Middle frontal gyrus (tissue), 1 donor: ENCODE measurements at regions not wholly inside any gene's neighbourhood (a gene's known extent, or its start where the extent isn't known, plus 50 kb on each side); places are given as distances from the start of the nearest gene placed in this dataset.
"Not testable (repeated sequence)": the region's sequence is repeated elsewhere in the genome, so short reads cannot be mapped to it uniquely, and the experiment has no call there.

Experiments
- DNase-seq: peaks from one replicate; pipeline ENCODE4 v3.0.0-alpha.2; 2015; ENCODE audit warnings: low spot score; ENCODE audit errors: extremely low spot score

DNA sequence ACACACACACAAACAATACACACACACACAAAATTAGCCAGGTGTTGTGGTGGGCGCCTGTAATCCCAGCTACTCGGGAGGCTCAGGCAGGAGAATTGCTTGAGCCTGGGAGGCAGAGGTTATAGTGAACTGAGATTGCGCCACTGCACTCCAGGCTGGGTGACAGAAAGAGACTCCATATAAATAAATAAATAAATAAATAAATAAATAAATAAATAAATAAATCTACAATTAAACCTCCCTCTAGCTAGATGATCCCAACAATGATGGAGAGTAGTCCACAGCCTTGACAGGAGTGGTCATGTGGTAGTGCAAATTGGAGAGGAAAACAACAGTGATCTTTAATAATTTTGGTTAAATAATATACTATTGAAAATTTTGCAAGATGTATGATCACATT, 1739.0 kb upstream of the C9orf72 start:
- DNase-seq = no peak

DNA sequence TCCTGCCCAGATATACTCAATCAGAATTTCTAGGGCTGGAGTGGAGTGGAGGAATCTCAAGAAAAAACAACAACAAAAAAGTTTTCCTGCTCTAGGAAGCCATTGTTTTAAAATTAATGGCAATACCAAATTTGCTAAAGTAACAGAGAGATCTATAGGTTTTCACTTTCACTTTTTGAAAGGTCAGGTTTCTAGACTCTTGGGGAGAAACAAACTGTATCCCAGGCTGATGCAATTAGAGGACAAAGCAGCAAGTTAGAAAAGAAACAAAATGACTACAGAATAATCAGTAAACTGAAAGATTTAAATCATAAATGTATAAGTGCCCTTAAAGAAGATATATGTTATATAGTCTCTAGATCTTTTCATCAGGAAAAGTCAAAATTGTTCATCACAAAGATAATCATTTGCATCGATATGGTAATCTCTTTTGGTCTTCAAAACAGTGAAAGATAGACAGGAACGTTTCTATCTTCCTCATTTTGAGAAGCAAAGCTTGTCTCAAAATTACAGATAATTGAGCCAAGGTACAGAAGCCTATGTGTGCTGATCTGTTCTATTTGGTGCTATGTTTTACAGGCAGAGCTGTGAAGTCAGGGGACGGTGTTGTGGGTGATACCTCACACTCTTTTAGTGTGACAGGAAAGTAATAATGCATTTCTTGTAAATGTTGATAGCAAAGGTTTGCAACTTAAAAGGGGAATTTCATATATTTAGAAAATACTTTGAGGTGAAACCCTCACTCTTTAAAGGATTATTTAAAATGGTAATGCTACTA, 1746.6 kb upstream of the C9orf72 start:
- DNase-seq = no peak

DNA sequence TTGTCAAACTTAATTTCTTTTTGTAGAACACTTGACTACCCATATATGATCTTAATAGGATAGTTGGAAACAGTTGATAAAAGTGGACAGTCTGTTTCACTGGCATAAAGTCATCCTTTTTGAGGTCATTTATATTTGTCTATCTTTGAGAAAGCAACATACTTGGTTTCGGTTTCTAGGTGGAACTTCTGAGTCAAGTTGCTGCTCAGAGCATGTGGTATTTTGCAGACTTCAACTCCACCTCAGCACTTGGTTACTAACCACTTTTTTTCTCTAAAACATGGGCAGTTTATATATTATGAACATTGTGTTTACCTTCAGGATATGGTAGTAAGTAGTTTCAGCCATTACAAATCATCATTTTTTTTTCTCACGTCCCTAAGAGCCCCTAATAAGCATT, 1749.0 kb upstream of the C9orf72 start:
- DNase-seq = no peak

DNA sequence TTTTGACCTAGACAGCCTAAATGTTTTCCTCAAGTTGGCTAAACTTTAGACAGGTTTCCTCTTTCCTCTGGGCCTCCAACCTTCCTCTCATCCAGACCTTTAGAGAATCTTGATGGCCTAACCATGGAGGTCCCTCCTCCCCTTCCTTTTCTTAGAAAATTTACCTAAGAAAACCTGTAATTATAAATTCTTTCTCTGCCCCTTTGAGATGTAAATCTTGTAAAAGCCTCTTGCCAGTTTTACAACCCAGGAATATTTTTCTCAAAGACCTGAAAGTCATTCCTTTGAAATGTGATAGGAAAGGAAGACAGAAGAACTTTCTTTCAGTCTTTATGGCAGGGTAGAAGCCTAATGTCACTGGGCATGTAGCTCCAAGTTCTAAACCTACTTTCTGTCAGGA, 1752.6 kb upstream of the C9orf72 start:
- DNase-seq = no peak

DNA sequence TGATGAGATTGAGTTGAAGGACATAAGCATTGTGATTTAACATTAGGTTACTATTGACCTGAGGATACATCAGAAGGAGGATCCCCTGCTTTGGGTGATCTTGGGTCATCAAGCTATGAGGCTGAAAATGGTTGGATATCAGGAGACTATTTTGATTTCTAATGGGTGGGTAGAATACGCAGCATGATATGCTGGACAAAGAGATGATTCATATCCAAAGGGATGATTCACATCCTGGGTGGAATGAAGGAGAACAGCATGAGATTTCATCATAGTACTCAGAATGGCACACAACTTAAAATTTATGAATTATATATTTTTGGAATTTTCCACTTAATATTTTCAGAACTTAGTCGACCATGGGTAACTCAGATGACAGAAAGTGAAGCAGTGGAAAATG, 1759.5 kb upstream of the C9orf72 start:
- DNase-seq = no peak

DNA sequence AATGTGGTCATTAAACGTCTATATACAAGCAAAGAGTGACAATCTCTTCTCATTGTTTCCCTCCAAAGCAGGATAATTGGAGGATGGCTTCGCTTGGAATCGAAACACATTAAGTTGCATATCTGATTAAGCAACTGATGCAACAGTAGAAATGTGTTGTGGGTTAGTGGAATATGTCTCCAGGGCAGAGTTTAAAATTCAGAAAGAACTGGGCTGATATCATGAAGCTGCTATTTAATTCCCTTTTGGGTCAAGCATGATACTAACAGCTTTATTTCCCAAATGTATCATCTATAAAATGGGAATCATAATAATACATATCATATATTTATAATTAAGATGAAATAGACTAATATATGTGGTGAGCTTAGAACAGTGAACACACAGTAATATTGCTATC, 1763.0 kb upstream of the C9orf72 start:
- no peak for DNase-seq

DNA sequence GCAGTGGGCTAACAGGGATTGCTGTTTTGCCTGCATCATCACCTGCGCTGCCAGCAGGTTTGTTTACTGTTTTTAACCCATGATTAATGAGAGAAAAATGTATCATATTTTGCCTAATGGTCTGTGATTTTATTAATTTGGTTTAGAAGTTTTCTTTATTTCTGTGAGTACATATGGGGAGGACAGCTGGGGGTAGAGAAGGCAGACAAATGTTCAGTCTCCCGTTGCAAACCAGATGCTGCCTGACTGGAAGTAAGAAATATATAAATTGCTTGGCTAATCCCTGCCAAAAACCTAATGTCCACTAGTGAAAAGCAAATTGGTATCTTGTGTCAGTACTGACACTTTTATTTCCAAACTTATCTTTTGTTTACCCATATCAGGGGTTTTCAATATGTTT, 1766.1 kb upstream of the C9orf72 start:
- DNase-seq = no peak

DNA sequence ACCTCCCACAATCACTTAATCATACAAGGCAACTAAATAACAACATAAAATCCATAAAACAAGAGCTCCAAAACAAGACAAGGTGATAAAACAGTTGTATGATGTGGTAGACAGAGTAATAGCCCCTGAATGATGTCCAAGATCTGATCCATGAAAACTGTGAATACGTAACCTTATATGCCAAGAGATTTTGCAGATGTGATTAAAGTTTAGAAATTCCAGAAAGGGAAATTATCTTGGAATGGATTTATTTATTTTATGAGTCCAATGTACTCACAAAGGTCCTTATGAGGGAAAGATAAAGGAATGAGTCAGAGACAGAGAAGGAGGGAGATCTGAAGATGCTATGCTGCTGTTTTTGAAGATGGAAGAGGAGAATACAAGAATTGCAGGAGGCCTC, 1775.7 kb upstream of the C9orf72 start:
- no peak for DNase-seq

DNA sequence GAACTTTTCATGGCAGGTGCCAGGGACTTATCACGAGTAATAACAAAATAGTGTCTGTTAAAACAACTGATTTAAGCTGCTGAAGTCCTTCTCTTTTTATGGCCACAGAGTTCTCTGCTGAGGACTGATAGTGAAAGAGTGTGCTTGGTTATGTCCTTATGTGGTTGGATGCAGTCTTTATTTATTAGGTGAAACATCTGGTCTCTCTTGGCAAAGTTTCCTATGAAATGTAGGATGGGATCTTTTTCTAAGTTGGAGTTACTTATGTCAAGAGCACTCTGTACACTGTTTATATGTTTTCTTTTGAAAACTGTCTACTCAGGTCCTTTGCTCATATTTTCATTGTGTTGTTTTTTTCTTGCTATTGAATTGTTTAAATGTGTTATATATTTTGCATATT, 1816.1 kb upstream of the C9orf72 start:
- no peak for DNase-seq

DNA sequence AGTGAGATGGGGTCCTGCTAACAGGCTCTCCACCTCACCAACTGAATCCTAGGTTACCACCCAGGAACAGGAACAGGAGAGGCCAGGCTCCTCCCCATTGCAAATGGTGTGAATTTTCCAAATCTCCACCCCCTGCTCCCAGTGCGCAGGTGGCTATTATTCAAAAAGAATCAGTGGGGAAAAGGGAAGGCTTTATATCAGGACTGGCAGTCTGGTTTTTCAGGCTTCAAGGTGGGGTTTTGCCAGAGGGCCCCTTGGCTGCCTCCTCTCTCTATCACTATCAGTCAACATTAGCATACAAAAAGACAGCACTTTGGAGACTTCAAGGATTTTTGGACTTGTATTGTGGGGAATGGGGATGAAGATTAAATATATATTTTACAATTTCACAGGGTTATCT, 1817.6 kb upstream of the C9orf72 start:
- DNase-seq = no peak

DNA sequence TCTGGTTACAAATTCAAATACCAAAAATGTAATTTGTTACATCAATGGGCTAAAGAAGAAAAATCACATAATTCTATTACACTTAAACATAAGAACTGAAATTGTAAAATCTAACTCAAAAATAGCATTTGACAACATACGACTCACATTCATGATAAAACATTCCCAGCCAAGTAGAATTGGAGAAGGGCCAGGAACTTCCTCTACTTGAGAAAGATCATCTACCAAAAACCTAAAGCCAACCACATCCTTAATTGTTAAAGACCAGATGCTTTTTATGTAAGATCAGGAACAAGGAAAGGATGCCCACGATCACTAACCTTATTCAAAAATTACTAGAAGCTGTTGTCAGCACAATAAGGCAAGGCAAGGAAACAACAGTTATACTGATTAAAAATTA, 1819.8 kb upstream of the C9orf72 start:
- no peak for DNase-seq

DNA sequence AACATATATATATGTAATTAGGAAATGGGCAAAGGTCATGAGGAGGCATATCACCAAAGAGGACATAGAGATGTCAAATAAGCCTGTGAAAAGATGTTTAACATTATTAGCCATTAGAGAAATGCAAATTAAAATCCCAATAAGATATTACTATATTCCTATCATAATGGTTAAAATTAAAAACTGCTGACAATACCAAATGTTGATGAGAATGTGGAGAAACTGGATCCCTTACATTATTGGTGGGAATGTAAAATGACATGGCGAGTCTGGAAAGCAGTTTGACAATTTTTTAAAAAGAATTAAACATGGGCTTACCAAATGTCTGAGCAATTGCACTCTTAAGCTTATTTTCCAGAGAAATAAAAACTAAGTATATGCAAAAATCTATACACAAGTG, 1821.6 kb upstream of the C9orf72 start:
- no peak for DNase-seq

DNA sequence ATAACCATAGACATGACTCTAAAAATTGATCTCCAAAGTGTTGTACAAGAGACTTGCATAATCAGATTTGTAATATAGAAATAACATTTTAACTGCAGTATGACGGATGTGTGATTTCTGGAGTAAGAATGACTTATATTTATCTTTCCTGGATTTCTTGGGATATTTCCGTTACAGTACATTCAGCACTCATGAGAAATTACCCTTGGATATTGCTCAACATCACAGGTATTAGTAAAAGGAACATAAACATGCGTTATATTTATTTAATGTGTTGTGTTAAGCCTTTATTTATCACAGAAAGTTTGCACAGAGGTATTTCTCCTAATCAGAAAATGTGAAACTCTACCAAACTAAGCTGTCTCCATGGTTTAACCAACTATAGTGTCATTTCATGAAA, 1823.9 kb upstream of the C9orf72 start:
- no peak for DNase-seq

DNA sequence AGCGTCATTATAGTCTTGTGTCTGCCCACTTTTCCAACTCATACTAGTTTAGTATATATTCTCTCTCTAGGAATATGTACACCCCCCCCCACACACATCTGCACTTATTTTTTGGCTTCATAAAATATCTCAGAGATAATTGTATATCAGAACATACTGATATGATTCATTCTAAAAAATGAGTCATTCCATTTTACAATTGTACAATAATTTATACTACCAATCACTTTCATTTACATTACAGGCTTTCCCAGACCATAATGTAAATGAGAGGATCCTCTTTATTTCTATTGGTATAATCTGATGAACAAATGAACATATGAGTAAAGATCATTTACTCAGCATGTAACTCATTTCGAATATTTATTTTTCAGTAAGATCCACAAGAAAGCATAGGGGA, 1842.9 kb upstream of the C9orf72 start:
- no peak for DNase-seq

DNA sequence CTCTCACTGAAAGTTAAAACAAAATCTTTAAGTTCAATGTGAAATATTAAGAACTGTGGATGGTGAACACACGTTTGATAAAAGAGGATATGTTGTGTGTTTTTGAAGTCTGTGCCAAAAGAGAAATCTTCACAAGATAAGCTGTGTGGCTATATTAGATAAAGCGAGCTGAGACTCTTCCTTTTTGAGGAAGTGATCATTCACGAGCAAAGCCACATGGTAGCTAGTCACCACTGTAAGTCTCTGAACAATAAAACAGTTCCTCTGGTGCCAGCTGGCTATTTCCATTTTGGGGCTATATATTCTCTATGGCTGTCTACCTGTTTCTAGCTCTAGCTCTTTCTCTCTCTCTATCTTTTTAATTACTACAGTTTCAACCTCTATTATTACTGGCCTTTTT, 1849.2 kb upstream of the C9orf72 start:
- DNase-seq = no peak

DNA sequence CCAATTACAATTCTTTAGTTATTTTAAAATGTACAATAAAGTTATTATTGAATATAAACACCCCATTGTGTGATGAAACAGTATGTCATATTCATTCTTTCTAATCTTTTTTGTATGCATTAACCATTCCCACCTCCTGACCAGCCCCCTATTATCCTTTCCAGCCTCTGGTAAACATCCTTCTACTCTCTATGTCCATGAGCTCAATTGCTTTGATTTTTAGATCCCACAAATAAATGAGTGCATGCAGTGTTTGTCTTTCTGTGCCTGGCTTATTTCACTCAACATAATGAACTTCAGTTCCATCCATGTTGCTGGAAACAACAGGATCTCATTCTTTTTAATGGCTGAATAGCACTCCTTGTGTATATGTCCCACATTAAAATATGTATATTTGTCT, 1858.9 kb upstream of the C9orf72 start:
- DNase-seq = no peak

DNA sequence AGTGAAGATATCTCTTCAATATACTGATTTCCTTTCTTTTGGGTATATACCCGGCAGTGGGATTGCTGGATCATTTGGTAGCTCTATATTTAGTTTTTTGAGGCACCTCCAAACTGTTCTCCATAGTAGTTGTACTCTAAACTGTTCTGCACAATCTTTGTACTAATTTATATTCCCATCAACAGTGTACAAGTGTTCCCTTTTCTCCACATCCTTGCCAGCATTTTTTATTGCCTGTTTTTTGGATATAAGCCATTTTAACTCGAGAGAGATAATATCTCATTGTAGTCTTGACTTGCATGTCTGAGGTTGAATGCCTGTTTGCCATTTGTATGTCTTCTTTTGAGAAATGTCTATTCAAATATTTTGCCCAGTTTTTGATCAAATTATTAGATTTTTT, 1859.4 kb upstream of the C9orf72 start:
- not testable (repeated sequence) for DNase-seq

DNA sequence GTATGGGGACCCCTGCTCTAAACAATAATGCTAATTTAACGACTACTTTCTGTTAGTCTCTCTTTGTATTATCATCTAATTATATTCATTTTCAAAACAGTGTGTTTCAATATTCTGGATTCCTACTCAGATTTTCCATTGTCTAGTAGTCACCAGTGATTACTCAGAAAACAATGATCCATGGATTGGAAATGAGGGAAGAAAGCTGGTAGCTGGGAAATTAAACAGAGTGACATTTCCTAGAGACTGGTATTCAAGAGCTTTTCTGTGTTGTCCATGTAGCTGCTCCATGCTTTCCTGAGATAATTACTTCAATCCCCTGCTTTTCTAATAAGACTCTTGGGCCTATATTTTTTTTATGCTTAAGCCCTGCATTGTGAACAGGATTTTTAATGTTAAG, 1862.1 kb upstream of the C9orf72 start:
- no peak for DNase-seq

DNA sequence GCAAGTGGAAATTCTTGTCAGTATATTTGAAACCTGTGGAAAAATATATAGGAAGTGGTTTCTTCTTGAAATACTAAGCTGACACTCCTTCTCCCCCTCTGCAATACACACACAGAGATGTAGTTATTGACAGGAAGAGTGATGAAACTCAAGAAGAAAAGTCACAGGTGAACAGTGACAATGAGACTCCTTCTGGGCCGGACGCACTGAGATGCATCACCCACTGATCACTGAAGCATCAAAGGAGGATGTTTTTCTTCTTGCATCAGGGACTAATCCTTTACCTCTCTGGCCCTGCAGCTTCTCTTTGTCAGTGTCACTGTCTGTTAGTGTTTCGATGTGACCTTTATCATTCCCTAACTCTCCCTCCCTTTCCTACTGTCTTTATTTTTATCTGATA, 1864.2 kb upstream of the C9orf72 start:
- DNase-seq = no peak

DNA sequence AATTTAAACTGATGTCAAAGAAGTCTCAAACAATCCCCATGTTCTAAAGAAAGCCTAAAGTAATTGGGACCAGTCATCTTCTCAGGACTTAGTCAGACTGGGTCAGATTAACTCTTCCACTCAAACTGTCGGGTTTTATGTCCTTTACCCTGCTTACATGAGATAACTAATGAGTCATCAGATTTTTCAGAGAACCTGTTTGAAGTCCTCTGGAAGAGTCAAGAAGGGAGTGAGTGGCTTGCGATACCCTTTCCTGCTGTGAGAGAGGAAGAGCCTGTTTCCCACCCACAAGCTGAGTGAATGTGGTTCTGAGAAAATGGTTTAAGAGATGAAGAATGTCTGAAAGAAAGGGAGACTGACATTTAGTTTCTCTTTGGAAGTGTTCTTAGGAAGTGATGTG, 1866.7 kb upstream of the C9orf72 start:
- DNase-seq = no peak

DNA sequence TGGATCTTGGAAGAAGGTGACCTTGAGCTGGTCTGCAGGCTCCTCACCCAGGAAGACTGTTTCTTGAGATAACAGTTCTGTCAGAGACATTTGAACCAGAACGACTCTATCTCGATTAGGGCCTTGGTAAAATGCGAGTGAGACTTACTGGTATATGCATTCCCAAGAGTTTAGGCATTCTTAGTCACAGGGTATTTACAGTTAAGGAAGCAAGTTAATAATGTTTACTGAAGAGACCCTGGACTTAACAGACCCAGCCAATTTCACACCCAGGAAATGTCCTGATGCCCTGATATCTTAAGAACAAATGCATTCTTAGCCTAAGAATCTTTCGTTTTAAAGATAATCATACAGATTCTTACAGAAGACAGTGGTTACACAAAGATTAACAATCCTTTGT, 1867.2 kb upstream of the C9orf72 start:
- no peak for DNase-seq

DNA sequence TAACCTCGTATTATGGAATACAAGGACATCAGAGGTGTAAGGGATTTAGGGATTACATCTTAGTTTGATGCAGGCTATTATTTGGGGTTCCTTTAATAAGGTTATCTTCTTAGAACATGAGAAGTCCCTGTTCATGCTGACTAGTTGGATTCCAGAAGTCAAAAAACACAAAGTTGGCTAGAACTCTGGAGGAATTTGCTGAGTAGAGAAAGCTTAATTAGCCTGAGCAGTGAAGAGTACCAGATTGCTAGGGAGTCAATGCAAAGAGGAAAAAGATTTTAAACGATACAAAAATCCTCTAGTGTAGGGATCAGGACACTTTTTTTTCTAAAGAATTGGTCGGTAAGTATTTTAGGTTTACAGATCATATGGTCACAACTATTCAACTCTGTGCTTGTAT, 1872.5 kb upstream of the C9orf72 start:
- DNase-seq = no peak

DNA sequence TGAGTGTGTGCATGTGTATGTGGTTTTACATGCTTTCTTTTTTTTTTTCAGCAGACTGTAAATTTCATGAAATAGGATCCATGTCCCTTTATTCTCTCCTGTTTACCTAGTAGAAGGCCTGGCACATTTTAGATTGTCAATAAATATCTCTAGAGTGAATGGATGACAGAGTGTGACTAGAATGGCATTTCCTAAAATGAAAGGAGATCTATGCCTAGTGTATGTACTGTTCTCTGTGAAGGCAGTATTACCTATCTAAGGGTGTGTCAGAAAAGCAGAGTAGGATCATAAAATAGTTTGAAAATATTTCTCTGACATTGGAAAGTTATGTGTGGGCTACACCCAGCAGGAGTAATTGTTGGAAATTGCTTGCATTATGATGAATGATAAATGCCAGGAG, 1876.0 kb upstream of the C9orf72 start:
- DNase-seq = no peak

DNA sequence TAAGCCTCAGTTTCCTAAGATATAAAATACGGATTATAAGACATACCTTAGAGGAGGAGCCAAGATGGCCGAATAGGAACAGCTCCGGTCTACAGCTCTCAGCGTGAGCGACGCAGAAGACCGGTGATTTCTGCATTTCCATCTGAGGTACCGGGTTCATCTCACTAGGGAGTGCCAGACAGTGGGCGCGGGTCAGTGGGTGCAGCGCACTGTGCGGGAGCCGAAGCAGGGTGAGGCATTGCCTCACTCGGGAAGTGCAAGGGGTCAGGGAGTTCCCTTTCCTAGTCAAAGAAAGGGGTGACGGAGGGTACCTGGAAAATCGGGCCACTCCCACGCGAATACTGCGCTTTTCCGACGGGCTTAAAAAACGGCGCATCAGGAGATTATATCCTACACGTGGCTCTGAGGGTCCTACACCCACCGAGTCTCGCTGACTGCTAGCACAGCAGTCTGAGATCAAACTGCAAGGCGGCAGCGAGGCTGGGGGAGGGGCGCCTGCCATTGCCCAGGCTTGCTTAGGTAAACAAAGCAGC, 1877.1 kb upstream of the C9orf72 start:
- not testable (repeated sequence) for DNase-seq
